Lower leg skin (tissue), 3 donors: ENCODE measurements at regions not wholly inside any gene's neighbourhood (a gene's known extent, or its start where the extent isn't known, plus 50 kb on each side); places are given as distances from the start of the nearest gene placed in this dataset.

Experiments
- POLR2A ChIP-seq, 2 donors: fragments of 450-650 bp; IDR thresholded peaks; one replicate each; pipeline ENCODE4 v1.6.1; 2016 to 2017; ENCODE audit warnings: antibody characterized with exemption in 2 of 2, mild to moderate bottlenecking in 1 of 2, moderate library complexity in 1 of 2
- TF ChIP-seq, protein P1 (sequence below), 3 donors: fragments of 450-650 bp; IDR thresholded peaks; one replicate each; pipeline ENCODE4 v1.5.1; 2016; ENCODE audit warnings: antibody characterized with exemption in 3 of 3, mild to moderate bottlenecking in 3 of 3, moderate library complexity in 2 of 3

GRCh38 chr13:107733276-107733675, 482.1 kb downstream of the LIG4 start:
- TF ChIP-seq, protein P1, sequence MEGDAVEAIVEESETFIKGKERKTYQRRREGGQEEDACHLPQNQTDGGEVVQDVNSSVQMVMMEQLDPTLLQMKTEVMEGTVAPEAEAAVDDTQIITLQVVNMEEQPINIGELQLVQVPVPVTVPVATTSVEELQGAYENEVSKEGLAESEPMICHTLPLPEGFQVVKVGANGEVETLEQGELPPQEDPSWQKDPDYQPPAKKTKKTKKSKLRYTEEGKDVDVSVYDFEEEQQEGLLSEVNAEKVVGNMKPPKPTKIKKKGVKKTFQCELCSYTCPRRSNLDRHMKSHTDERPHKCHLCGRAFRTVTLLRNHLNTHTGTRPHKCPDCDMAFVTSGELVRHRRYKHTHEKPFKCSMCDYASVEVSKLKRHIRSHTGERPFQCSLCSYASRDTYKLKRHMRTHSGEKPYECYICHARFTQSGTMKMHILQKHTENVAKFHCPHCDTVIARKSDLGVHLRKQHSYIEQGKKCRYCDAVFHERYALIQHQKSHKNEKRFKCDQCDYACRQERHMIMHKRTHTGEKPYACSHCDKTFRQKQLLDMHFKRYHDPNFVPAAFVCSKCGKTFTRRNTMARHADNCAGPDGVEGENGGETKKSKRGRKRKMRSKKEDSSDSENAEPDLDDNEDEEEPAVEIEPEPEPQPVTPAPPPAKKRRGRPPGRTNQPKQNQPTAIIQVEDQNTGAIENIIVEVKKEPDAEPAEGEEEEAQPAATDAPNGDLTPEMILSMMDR (IDR thresholded peaks at IDR 0.05): no peak
- no peak for TF ChIP-seq POLR2A (IDR thresholded peaks at IDR 0.05)
